ENCODE measurements at regions not wholly inside any gene's neighbourhood (a gene's known extent, or its start where the extent isn't known, plus 50 kb on each side); places are given as distances from the start of the nearest gene placed in this dataset.

- in situ Hi-C loops (cut with HindIII; ENCODE audit: low pct_unique_long_range_greater_than_20kb, low sequenced_read_pairs), result no loop called here
- no peak for DNase-seq (ENCODE audit: low read depth)
Observed at GRCh38 chr10:71073451-71074175, 138.8 kb upstream of the UNC5B start.

- DNase-seq (ENCODE audit: low read depth), result no peak
- in situ Hi-C loops (cut with HindIII; ENCODE audit: low pct_unique_long_range_greater_than_20kb, low sequenced_read_pairs), result no loop called here
Observed at GRCh38 chr10:71074176-71074755, 138.1 kb upstream of the UNC5B start.

- in situ Hi-C loops (cut with HindIII; ENCODE audit: low pct_unique_long_range_greater_than_20kb, low sequenced_read_pairs), result no loop called here
- DNase-seq (ENCODE audit: low read depth), result no peak
Observed at GRCh38 chr10:71075086-71075758, 137.1 kb upstream of the UNC5B start.

GRCh38 chr10:71075759-71076472 is 136.5 kb upstream of the UNC5B start:
- in situ Hi-C loops (cut with HindIII; ENCODE audit: low pct_unique_long_range_greater_than_20kb, low sequenced_read_pairs), result no loop called here
- DNase-seq (ENCODE audit: low read depth), result no peak

- in situ Hi-C loops (cut with HindIII; ENCODE audit: low pct_unique_long_range_greater_than_20kb, low sequenced_read_pairs), result no loop called here
- DNase-seq (ENCODE audit: low read depth), result no peak
Observed at GRCh38 chr10:71076473-71077142, 135.8 kb upstream of the UNC5B start.

- in situ Hi-C loops (cut with HindIII; ENCODE audit: low pct_unique_long_range_greater_than_20kb, low sequenced_read_pairs), result no loop called here
- DNase-seq (ENCODE audit: low read depth), result no peak
Observed at GRCh38 chr10:71077143-71077581, 135.2 kb upstream of the UNC5B start.

- no peak for DNase-seq (ENCODE audit: low read depth)
Observed at GRCh38 chr10:71077796-71078453, 134.4 kb upstream of the UNC5B start.

GRCh38 chr10:71078454-71079145 is 133.8 kb upstream of the UNC5B start:
- no peak for DNase-seq (ENCODE audit: low read depth)
- in situ Hi-C loops (cut with HindIII; ENCODE audit: low pct_unique_long_range_greater_than_20kb, low sequenced_read_pairs), result no loop called here

More at GRCh38 chr10:71077796-71078453, 134.4 kb upstream of the UNC5B start:
- in situ Hi-C loops (cut with HindIII; ENCODE audit: low pct_unique_long_range_greater_than_20kb, low sequenced_read_pairs), result no loop called here

GRCh38 chr10:71079761-71080380 is 132.5 kb upstream of the UNC5B start:
- in situ Hi-C loops (cut with HindIII; ENCODE audit: low pct_unique_long_range_greater_than_20kb, low sequenced_read_pairs), result no loop called here

GRCh38 chr10:71080381-71081228 is 131.8 kb upstream of the UNC5B start:
- in situ Hi-C loops (cut with HindIII; ENCODE audit: low pct_unique_long_range_greater_than_20kb, low sequenced_read_pairs), result no loop called here
- no peak for DNase-seq (ENCODE audit: low read depth)

More at GRCh38 chr10:71079761-71080380, 132.5 kb upstream of the UNC5B start:
- DNase-seq (ENCODE audit: low read depth), result no peak

- in situ Hi-C loops (cut with HindIII; ENCODE audit: low pct_unique_long_range_greater_than_20kb, low sequenced_read_pairs), result no loop called here
- DNase-seq (ENCODE audit: low read depth), result no peak
Observed at GRCh38 chr10:71081229-71081560, 131.2 kb upstream of the UNC5B start.

- no peak for DNase-seq (ENCODE audit: low read depth)
- in situ Hi-C loops (cut with HindIII; ENCODE audit: low pct_unique_long_range_greater_than_20kb, low sequenced_read_pairs), result no loop called here
Observed at GRCh38 chr10:71081912-71082311, 130.5 kb upstream of the UNC5B start.

- DNase-seq (ENCODE audit: low read depth), result no peak
- in situ Hi-C loops (cut with HindIII; ENCODE audit: low pct_unique_long_range_greater_than_20kb, low sequenced_read_pairs), result no loop called here
Observed at GRCh38 chr10:71082960-71083715, 129.2 kb upstream of the UNC5B start.

- no peak for DNase-seq (ENCODE audit: low read depth)
- in situ Hi-C loops (cut with HindIII; ENCODE audit: low pct_unique_long_range_greater_than_20kb, low sequenced_read_pairs), result no loop called here
Observed at GRCh38 chr10:71083716-71083975, 128.7 kb upstream of the UNC5B start.

GRCh38 chr10:71084061-71084817 is 128.1 kb upstream of the UNC5B start:
- in situ Hi-C loops (cut with HindIII; ENCODE audit: low pct_unique_long_range_greater_than_20kb, low sequenced_read_pairs), result no loop called here

More at GRCh38 chr10:71084061-71084817, 128.1 kb upstream of the UNC5B start:
- no peak for DNase-seq (ENCODE audit: low read depth)
